ENCODE measurements at regions not wholly inside any gene's neighbourhood (a gene's known extent, or its start where the extent isn't known, plus 50 kb on each side); places are given as distances from the start of the nearest gene placed in this dataset.

- Histone ChIP-seq H3K79me2 (ENCODE audit: low read length) (no peaks in the 10 kb centered on the region), H3K27me3 (ENCODE audit: low read depth, low read length) (no peaks in the 10 kb centered on the region), H4K20me1 (ENCODE audit: insufficient read depth, low read length) (no peaks in the 10 kb centered on the region), H3K9me3 (ENCODE audit: insufficient read depth, low read length) (no peaks in the 10 kb centered on the region), H3K4me1 (ENCODE audit: low read length) (peaks cover 13% of the 10 kb centered on the region), H3K27ac (ENCODE audit: low read length) (no peak overlapping the region), H3K4me2 (ENCODE audit: low read length) (peak overlapping the region; percentile 46), H3K36me3 (replicated peaks; ENCODE audit: low read depth, low read length) (no peaks in the 10 kb centered on the region), H2AFZ (ENCODE audit: low read depth, low read length) (peak overlapping the region; percentile 78; the same call in 1 of the 2 replicates), H3K4me3 (ENCODE audit: low read length) (0 out of 2 replicates have a peak overlapping the region, but pooled peaks have one; percentile 18), H3K9ac (ENCODE audit: low read length) (no peak overlapping the region)
- TF ChIP-seq EZH2phosphoT487 (IDR thresholded peaks at IDR 0.05; ENCODE audit: low read depth): no peak
- TF ChIP-seq CTCF (IDR thresholded peaks at IDR 0.05; ENCODE audit: low read depth, low read length): no peak
These were observed 630.6 kb upstream of the SEMA6A start for GRCh38 chr5:117204926-117205869.

DNA sequence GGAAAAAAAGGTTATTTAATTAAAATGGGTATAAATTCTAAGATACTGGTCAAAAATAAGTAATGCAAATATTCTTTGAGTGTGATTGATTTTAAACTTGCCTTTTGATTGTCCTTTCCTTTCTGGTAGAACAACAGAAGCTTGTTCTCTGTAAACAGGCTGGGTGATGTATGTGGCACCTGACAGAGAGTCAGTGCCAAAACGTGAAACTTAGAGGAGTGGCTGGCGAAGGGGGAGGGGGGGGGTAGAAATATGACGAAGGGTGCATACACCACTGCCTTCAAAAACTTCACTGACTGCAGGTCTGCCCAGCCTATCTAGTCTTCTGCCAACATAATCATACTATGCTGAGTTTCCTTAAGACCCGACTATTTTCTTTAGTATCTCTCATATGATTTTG lies 629.8 kb upstream of the SEMA6A start:
- H3K9ac ChIP-seq (ENCODE audit: low read length): no peak overlapping the region
- no peaks in the 10 kb centered on the region for H3K27me3 ChIP-seq (ENCODE audit: low read depth, low read length)
- H2AFZ ChIP-seq (ENCODE audit: low read depth, low read length): 0 out of 2 replicates have a peak overlapping the region, but pooled peaks have one; percentile 39
- no peaks in the 10 kb centered on the region for H4K20me1 ChIP-seq (ENCODE audit: insufficient read depth, low read length)
- H3K9me3 ChIP-seq (ENCODE audit: insufficient read depth, low read length): no peaks in the 10 kb centered on the region
- H3K79me2 ChIP-seq (ENCODE audit: low read length): no peaks in the 10 kb centered on the region
- H3K27ac ChIP-seq (ENCODE audit: low read length): no peak overlapping the region
- peak overlapping the region; percentile 30; the same call in 1 of the 2 replicates for H3K4me2 ChIP-seq (ENCODE audit: low read length)
- TF ChIP-seq EZH2phosphoT487 (IDR thresholded peaks at IDR 0.05; ENCODE audit: low read depth) (no peak), CTCF (IDR thresholded peaks at IDR 0.05; ENCODE audit: low read depth, low read length) (no peak)
- H3K36me3 ChIP-seq (replicated peaks; ENCODE audit: low read depth, low read length): no peaks in the 10 kb centered on the region
- peaks cover 13% of the 10 kb centered on the region for H3K4me1 ChIP-seq (ENCODE audit: low read length)
- H3K4me3 ChIP-seq (ENCODE audit: low read length): no peak overlapping the region

- H2AFZ ChIP-seq (ENCODE audit: low read depth, low read length): no peak overlapping the region
- no peak overlapping the region for H3K9ac ChIP-seq (ENCODE audit: low read length)
- TF ChIP-seq EZH2phosphoT487 (IDR thresholded peaks at IDR 0.05; ENCODE audit: low read depth) (no peak), CTCF (IDR thresholded peaks at IDR 0.05; ENCODE audit: low read depth, low read length) (no peak)
These were observed 629.0 kb upstream of the SEMA6A start for GRCh38 chr5:117203584-117203983.

GRCh38 chr5:117201001-117201400 lies 626.4 kb upstream of the SEMA6A start:
- TF ChIP-seq EZH2phosphoT487 (IDR thresholded peaks at IDR 0.05; ENCODE audit: low read depth): no peak
- no peak for TF ChIP-seq CTCF (IDR thresholded peaks at IDR 0.05; ENCODE audit: low read depth, low read length)
- Histone ChIP-seq H3K4me2 (ENCODE audit: low read length) (no peak overlapping the region), H3K4me3 (ENCODE audit: low read length) (no peak overlapping the region), H3K27me3 (ENCODE audit: low read depth, low read length) (no peaks in the 10 kb centered on the region), H3K9ac (ENCODE audit: low read length) (no peak overlapping the region), H3K9me3 (ENCODE audit: insufficient read depth, low read length) (no peaks in the 10 kb centered on the region), H3K79me2 (ENCODE audit: low read length) (no peaks in the 10 kb centered on the region), H2AFZ (ENCODE audit: low read depth, low read length) (no peak overlapping the region), H3K27ac (ENCODE audit: low read length) (no peak overlapping the region), H3K36me3 (replicated peaks; ENCODE audit: low read depth, low read length) (no peaks in the 10 kb centered on the region), H4K20me1 (ENCODE audit: insufficient read depth, low read length) (no peaks in the 10 kb centered on the region), H3K4me1 (ENCODE audit: low read length) (peaks cover 13% of the 10 kb centered on the region)

More at GRCh38 chr5:117203584-117203983, 629.0 kb upstream of the SEMA6A start:
- Histone ChIP-seq H3K4me2 (ENCODE audit: low read length) (no peak overlapping the region), H3K36me3 (replicated peaks; ENCODE audit: low read depth, low read length) (no peaks in the 10 kb centered on the region), H3K4me3 (ENCODE audit: low read length) (no peak overlapping the region), H3K27me3 (ENCODE audit: low read depth, low read length) (no peaks in the 10 kb centered on the region), H4K20me1 (ENCODE audit: insufficient read depth, low read length) (no peaks in the 10 kb centered on the region), H3K27ac (ENCODE audit: low read length) (no peak overlapping the region), H3K4me1 (ENCODE audit: low read length) (peaks cover 13% of the 10 kb centered on the region), H3K9me3 (ENCODE audit: insufficient read depth, low read length) (no peaks in the 10 kb centered on the region), H3K79me2 (ENCODE audit: low read length) (no peaks in the 10 kb centered on the region)

Measured in OCI-LY3 (cell line).